GM18868 (cell line): ENCODE measurements at regions not wholly inside any gene's neighbourhood (a gene's known extent, or its start where the extent isn't known, plus 50 kb on each side); places are given as distances from the start of the nearest gene placed in this dataset.
"Not testable (repeated sequence)": the region's sequence is repeated elsewhere in the genome, so short reads cannot be mapped to it uniquely, and the experiment has no call there.

Experiments used
- ATAC-seq: cut with Tn5 transposase; IDR thresholded peaks from one replicate; pipeline ENCODE4 v1.9.1; 2021; ENCODE audit warnings: mild to moderate bottlenecking, moderate library complexity; ENCODE audit not compliant: unreplicated experiment

DNA sequence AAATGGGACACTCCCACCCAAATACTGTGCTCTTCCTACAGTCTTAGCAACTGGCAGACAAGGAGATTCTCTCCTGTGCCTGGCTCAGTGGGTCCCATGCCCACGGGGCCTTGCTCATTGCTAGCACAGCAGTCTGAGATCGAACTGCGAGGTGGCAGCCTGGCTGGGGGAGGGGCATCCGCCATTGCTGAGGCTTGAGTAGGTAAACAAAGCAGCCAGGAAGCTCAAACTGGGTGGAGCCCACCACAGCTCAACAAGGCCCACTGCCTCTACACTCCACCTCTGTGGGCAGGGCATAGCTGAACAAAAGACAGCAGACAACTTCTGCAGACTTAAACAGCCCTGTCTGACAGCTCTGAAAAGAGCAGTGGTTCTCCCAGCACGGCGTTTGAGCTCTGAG is 174.8 kb downstream of the COL12A1 start:
- not testable (repeated sequence) for ATAC-seq

DNA sequence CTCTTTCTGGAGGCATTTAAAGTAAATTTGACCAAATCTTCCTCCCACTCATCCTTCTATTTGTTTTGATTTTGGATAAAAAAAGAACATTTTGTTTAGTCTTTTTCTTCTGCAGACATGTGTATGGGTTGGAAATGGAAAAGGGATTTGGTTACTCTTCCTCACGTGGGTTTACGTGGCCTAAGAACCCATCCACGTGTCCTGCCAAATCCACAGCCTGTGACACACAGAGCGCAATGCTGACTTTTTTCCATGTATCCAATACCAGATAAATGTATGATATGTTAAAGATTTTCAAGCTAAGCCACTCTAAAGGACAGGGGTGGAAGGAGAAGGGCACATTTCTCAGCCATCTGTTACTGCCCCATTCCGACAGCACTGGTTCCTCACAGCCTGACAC is 176.5 kb downstream of the COL12A1 start:
- no peak for ATAC-seq

DNA sequence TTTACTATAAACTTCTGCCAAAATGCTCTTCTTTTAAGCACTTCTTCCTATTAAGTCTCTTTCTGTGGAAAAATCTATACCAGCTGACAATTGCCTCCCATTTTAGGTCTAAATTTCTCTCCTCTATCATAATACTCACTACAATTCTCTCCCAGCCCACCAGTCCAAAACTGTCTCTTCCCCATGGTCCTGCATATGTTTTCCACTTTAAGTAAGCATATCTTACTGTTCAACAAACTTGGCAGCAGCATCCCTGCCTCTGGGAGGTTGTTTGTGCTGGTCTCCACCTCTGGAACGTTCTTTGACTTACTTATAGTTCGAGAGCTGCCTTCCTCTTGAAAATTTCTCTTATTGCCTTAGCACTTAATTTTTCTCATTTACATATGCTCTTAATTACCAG is 180.5 kb downstream of the COL12A1 start:
- ATAC-seq = no peak

DNA sequence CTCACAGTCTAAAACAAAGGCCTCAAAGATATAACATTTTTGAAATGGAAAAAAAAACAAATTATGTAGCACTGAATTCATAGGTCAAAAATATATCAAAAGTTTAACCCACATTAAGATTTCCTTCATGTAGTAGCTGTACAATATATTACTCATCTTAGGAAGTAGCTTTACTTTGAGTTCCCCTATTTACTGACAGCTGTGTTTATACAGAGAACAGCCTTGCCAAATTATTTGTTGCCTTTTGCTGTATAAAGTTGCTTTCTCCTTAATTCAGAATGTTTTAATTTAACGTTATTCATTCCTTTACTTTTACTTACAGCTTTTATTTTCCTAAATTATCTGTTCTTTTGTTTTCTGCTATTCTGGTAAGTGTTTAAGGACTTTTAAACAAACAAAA is 181.0 kb downstream of the COL12A1 start:
- no peak for ATAC-seq

DNA sequence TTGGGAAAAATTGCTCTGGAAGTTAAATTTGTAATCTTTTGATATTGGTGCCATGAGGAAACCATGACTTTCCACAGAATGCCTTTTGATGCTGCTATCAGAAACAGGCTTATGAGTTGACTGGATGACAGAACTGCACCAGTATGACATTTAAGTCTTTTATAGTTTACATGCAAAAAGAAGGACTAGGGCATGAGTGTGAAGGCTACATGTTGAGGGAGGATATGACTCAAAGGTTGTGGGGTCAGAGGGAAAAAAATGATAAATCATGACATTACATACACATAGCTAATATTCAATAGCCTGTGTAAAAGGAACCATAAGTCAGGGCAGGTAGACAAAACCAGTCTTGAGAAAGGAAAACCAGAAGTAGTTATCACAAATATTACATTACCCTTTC is 182.2 kb downstream of the COL12A1 start:
- ATAC-seq = no peak

DNA sequence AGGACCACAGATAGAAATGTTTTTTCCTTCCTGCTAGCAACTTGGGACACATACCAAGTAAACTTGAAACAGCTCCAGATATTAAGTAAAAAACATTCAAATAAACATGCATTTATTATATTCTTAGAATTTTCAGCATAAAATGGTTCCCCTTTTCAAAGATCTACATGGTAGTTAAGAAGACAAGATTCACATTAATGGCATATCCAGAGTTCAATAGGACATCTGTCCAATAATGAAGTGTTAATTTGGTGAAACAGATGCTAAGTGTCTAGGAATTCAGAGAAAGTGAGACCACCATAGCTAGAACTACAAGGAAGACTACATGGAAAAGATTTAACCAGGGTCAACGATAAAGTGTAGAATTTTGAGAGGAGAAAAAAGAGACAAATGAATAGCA is 184.9 kb downstream of the COL12A1 start:
- no peak for ATAC-seq

DNA sequence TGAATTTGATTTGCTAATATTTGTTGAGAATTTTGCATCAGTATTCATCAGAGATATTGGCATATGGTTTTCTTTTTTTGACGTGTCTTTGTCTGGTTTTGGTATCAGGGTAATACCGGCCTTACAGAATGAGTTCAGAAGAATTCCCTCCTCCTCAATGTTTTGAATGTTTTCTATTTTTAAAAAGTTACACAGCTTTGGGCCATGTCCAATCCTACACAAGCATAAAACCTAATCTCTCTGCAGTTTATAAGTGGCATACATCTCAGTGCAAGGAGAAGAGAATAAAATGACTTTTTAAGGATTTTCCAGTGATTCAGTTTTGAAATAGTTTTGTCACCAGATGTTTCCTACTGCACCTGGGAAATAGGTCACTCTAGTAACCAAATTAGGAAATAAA is 185.5 kb downstream of the COL12A1 start:
- ATAC-seq = no peak

DNA sequence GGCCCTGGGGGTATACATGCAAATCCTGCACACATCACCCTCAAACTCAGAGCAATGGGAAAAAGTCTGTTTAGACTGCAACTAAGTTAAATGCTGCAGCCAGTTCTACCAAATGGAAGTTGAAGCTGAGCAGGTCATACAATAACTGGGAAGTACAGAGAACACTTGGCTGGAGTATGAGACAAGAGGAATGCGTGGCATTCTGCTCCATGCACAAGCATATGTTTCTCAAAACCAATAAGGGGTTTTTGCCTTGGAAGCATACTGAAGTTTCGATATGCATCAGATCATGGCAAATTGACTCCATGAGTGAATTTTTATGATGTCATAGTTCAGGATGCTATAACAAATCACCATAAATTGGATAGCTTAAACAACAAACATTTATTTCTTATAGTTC is 193.8 kb downstream of the COL12A1 start:
- ATAC-seq = no peak

DNA sequence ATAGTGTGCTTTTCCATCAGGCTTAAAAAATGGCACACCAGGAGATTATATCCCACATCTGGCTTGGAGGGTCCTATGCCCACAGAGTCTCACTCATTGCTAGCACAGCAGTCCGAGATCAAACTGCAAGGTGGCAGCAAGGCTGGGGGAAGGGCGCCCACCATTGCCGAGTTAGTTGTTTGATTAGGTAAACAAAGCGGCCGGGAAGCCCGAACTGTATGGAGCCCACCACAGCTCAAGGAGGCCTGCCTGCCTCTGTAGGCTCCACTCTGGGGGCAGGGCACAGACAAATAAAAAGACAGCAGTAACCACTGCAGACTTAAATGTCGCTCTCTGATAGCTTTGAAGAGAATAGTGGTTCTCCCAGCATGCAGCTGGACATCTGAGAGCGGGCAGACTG is 201.9 kb downstream of the COL12A1 start:
- ATAC-seq = not testable (repeated sequence)

DNA sequence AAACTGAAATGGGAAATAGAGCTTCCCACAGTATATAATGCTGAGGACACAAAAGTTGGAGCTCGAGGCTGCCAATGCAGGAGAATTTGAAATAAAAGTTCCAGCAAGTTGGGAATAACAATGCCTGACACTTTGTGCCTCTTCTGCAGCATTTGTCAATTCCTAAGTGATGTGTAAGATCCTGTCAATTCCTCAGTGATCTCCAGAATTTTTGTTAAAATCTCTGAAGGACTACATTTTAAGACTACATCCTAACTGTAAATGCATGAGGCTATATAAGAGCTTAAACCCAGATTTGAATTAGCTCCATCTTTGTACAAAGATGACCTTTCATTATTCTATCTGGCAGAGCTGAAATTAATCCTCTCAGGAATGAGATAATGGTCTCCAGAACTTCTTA is 208.2 kb downstream of the COL12A1 start:
- no peak for ATAC-seq

DNA sequence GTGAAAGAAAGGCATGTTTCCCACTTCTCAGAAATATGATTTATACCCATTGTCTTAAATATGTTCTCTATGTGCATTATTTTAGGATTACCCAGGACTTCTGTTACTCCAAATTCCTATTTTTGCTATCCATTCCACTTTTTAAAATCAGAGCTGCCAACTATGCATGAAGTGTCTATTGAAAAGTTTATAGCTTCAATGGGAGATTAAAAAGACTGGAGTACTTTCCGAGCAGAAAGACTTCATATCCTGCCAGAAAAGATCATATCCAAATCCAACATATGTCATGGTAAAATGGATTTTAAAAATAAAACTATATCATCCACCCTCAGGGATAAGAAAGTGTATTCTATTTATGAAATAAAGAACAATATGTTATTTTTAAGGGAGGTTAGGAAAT is 212.7 kb downstream of the COL12A1 start:
- ATAC-seq = no peak

DNA sequence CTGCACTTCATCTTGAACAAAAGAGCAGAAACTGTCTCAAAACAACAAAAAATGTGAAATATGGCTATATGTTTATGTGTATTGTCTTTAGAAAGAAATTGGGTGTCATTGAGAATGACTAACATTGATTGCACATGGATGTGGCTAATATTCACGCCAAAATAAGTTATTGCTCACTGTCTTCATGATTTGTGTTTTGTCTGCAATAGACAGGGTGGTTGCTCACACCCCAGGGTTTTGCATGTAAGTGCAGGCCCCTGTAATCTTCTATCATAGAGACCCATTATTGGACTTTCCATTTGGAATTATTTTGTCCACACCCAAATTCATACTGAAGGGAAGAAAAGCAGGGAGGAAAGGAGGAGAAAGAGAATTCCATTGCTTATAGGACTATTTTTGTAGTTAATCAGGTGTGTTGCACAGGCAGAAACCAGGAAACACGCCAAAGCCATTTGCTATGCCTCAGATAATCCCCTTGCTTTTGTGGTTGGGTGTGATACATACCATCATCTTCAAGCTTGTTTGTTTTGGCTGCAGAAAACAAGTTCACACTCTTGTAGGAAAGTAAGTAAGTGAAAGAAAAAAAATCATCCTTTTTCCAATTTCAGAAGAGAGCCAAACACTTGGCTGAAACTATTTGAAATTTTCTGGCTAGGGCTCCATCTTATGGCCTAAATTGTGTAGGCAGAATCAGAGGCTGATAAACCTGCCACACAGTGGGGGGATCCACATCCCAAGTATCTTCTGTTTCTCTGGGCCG is 214.1 kb downstream of the COL12A1 start:
- ATAC-seq = no peak

DNA sequence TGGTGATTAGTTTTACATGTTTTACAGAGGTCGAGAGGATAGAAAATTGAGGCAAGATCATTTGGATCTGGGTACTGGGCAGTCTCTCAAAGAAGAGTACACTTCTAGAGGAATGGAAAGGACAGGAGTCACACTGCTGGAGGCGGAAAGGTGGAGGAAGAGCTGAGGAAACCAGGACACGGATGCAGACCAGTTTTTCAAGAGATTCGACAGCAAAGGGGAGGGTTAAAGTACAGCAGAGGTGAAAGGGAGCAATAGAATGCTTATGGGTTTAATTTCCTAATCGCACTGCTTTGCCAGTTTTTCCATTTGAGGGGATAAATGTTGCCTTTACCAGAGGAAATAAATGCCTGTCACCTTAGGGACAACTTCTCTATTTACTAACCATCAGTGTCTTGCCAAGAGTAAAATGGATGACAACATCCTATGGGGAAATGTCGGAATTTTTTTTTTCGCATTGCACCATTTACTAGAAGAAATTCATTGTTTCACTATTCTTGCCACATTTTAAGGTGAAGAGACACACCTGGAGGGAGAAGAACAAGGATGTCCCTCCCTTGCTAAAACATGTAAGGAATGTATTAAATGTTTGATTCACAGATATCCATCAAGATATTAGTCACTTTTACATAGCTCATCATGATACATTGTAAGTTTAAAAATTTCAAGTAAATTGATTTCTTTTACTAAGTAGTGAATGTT is 226.6 kb downstream of the COL12A1 start:
- no peak for ATAC-seq

DNA sequence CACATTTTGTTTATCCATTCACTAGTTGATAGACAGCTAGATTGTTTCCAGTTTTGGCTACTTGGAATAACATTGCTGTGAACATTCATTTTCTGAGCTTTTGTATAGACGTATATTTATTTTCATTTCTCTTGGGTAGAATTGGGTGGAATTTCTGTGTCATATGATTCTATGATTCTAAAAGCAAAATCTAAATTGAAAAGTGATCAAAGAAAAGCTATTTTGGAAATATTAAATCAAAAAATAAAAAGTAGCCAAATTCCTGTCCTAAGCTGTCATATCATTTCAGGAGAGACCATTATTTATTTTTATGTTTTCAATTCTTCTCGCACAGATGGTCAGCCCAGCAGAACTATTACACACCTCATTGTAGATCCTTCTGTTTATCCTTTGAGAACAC is 229.2 kb downstream of the COL12A1 start:
- no peak for ATAC-seq

DNA sequence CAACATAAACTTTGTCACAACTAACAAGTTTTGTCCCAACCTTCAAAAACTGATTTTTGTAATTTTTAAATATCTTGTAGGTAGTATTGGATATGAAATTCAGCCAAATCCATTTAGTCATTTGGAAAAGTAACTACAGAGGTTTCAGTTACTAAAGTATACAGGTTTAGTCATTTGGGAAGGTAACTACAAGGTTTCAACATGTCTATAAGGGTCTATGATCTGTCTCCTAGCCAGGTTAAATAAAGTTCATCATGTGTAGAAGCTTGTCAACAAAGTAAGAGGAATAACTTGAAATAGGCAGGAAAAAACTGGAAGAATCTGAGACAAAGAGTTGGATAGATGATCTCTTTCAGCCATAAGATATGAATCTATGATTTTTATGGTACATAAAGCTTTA is 229.8 kb downstream of the COL12A1 start:
- no peak for ATAC-seq

DNA sequence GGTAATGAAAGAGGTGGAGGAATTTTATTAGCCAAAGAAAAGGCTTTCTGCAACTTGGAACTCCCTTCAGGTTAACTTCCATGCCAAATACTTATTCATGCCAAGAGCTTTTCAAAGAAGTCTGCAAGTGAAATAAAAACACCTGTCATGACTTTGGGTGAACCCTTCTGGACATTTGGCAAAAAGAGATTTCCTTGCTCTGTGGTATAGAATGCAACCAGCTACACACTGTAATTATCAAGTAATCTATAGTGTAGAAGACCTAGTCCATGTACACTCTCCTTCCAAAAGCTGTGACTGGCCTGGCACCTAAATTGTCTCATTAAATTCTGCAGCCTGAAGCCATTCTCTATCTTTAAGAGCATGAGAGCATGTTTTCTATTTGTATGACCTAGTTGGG is 232.3 kb downstream of the COL12A1 start:
- ATAC-seq = no peak

DNA sequence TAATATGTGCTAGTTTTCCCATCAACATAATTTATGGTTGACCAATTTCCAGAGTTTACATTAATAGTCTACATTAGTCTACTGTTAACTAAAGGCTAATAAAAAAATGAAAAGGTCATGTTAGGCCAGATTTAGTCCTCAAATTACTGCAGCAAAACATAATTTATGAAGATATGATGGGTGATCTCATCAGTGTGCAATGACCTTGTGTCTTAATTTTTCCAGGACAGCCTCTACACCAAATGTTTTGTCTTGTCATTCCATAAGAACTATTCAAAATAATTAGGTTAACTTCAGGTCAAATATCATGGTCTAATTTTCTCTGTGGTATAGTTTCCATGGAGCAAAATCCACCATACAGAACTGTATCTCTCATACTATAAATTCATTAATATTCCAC is 234.2 kb downstream of the COL12A1 start:
- ATAC-seq = no peak

DNA sequence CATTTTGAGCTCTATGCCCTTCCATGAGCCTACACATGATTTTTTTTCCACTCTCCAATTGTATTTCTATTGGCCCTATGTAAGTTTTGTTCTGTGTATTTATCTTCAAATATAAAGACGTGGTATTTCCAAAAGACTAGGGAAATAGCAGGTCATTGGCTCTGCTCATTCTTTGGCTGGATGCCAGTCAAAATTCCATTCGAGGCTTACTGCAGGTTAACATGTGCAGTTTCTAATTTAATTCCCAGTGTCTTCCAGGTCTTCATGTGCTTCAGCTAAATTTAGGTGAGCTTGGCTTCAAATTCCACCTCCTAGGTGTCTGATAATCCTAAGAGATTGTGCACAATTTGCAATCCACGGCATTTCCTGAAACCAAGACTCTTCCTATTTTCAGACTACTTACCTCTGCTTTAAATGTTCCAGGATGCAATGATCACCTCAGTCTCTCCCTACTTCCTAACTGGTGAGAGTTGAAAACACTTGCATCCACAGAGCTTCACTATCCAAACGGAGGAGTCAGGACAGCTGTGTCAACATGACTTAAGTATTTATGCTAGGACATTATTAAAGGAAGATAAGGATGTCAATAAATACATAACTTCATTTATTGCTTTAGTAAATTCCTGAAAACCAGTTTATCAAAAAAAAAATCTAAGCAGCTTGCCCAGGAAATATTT is 236.1 kb downstream of the COL12A1 start:
- ATAC-seq = no peak

DNA sequence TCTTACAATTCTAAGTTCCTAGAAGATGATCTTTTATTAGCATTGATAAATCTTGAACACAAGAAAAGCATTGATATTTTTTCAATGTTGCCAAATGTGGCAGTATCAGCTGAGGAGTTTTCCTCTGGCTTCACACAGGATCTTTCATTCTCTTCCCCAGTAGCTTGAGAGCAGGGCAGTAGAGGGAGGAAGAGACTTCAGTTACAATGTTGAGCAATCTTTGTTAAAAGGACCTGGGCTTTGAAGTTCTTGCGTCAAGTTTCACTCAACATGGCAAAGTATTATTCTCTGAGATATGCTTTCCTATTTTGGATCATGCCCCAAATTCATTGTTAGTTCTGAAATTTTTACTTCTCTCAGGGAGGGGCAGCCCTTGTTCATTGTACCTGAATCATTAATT is 238.0 kb downstream of the COL12A1 start:
- ATAC-seq = no peak

DNA sequence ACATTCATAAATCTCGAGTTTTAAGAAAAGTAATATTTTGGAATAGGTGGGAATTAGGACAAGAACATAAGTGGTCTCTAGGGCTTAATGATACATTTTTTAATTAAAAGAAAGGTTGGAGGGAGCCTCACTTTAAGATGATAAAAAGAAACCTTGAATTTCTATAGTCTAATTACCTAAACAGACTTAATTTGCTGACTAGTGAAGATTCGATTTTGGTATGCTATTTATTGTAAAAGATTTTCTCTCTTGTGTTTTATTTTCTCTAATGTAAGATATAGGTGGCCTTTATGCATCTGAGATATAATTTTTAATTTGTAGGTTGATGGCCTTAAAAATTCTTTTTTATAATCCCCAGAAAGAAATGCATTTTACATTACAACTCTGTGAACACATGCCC is 239.1 kb downstream of the COL12A1 start:
- no peak for ATAC-seq

DNA sequence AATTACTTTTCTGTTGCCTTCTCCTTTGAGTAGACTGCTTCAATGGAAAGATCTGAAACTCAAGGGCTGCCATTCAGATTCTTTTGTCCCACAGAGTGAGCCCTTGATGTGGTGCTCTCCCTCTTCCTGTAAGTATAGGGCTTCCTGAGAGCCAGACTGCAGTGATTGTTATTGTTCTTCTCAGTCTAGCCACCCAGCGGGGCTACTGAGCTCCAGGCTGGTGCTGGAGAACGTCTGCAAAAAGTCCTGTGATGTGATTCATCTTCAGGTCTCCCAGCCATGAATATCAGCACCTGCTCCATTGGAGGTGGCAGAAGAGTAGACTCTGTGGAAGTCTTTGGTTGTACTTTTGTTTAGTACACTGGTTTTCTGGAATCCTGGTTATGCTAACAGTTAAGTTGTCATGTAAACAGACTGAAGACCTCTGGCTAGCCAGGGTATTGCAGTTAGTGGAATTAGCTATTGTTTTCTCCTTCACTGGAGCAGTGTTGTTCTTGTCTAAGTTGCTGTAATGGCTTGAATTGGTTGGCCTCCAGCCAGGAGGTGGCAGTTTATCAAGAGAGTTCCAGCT is 240.9 kb downstream of the COL12A1 start:
- ATAC-seq = no peak
